Brain pericyte (primary cell): ENCODE measurements at regions not wholly inside any gene's neighbourhood (a gene's known extent, or its start where the extent isn't known, plus 50 kb on each side); places are given as distances from the start of the nearest gene placed in this dataset.

Experiments used
- DNase-seq: peaks from one replicate; pipeline ENCODE4 v3.0.0-alpha.2; 2012; ENCODE audit warnings: low read depth, low spot score

- no peak for DNase-seq
Observed at GRCh38 chr11:32200136-32200847, 109.4 kb downstream of the RCN1 start.

- DNase-seq: no peak
Observed at GRCh38 chr11:32204751-32205150, 113.9 kb downstream of the RCN1 start.

- no peak for DNase-seq
Observed at GRCh38 chr11:32210556-32210955, 119.7 kb downstream of the RCN1 start.

- no peak for DNase-seq
Observed at GRCh38 chr11:32213223-32213622, 122.3 kb downstream of the RCN1 start.

DNA sequence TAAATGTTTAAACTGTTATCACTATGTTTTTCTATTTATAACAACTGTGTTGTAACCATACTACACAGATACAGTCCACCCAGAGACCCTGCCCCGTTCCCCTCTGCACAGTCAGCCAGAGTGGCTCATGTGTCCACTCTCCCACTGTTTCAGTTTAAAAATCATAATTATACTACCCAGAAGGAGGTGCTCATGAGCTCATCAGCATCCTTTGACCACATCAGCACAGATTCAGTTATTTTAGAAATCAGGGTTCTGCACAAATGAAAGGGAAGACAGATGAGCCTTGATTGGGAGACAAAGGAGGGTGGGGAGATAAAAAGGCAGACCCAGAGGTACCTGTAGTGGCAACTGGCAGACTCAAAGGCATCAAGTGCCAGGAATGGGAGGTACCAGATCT lies 124.3 kb downstream of the RCN1 start:
- no peak for DNase-seq

DNA sequence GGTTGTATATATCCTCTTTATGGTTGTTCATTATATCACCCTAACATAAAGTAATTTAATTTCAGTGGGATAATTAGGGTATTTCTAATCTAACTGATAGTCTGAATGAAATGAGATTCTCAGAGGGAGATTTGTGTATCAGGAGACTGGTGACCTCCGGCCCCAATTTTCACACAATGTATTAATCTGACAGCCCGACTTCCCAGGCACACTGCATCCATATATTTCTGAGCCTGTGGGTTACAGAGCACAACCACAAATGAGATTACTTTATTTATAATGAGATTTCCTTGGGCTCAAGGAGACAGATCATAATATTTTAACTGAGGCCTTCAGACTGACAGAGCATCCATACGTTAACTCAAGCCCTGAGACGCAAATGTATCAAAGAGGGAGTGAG lies 125.9 kb downstream of the RCN1 start:
- DNase-seq: no peak

GRCh38 chr11:32219320-32219719 lies 128.4 kb downstream of the RCN1 start:
- DNase-seq: no peak

GRCh38 chr11:32221476-32222032 lies 130.7 kb downstream of the RCN1 start:
- DNase-seq: no peak

DNA sequence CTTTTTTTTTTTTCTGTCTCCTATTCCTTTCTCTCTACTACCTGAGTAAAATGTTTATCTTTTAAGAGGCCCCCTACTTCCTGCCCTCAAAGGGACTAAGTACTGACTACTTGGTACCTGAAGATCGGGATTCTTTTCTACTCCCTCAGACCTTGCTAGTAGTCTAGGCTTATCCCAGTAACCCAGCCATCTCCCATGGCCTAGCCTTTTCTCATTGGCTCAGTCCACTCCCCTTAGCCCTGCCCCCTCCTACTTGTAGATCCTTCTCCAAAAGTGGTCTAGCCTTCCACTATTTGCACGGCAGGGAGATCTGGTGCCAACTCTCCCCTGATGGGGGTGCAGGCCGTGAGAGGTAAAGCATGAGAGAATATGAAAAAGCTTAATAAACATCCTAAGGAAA lies 133.7 kb downstream of the RCN1 start:
- DNase-seq: no peak

- DNase-seq: no peak
Observed at GRCh38 chr11:32225571-32226285, 134.9 kb downstream of the RCN1 start.

DNA sequence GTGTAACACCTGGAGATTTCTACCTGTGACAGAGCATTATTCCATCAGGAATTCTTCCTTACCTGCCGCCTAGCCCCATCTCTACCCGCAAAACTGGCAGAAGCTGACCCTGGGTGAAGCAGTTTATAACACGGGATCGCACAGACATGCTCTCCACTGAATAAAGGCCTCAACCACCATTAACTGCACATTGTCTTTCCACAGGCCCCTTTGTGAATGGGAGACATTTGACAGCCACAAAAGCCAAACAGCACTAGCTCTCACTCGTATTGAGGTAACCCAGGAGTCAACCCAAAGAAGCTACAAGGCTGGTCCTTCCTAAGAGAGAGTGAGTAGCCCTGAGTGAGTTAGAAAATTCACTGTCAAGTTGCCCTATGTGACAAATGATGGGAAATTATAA lies 135.6 kb downstream of the RCN1 start:
- DNase-seq: no peak

- no peak for DNase-seq
Observed at GRCh38 chr11:32229576-32230240, 138.8 kb downstream of the RCN1 start.

GRCh38 chr11:32231909-32232493 lies 141.1 kb downstream of the RCN1 start:
- no peak for DNase-seq

DNA sequence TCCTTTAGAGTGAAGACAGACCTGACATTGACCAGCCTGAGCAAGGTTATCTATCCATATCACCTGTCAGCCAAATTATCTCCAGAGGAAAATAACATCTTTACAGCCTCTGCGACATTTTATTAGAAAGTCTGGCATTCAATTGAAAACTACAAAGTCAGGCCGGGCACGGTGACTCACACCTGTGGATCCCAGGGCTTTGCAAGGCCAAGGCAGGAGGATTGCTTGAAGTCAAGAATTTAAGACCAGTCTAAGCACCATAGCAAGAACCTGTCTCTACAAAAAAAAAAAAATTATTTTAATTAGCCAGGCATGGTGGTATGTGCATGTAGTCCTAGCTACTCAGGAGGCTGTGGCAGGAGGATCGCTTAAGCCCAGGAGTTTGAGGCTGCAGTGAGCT lies 141.6 kb downstream of the RCN1 start:
- no peak for DNase-seq

- no peak for DNase-seq
Observed at GRCh38 chr11:32233276-32233675, 142.4 kb downstream of the RCN1 start.

- no peak for DNase-seq
Observed at GRCh38 chr11:32233928-32234327, 143.1 kb downstream of the RCN1 start.

GRCh38 chr11:32244453-32244852 lies 153.6 kb downstream of the RCN1 start:
- DNase-seq: no peak

- DNase-seq: no peak
Observed at GRCh38 chr11:32253706-32254105, 162.8 kb downstream of the RCN1 start.

GRCh38 chr11:32255841-32256240 lies 165.0 kb downstream of the RCN1 start:
- DNase-seq: no peak

- no peak for DNase-seq
Observed at GRCh38 chr11:32256466-32256865, 165.6 kb downstream of the RCN1 start.

DNA sequence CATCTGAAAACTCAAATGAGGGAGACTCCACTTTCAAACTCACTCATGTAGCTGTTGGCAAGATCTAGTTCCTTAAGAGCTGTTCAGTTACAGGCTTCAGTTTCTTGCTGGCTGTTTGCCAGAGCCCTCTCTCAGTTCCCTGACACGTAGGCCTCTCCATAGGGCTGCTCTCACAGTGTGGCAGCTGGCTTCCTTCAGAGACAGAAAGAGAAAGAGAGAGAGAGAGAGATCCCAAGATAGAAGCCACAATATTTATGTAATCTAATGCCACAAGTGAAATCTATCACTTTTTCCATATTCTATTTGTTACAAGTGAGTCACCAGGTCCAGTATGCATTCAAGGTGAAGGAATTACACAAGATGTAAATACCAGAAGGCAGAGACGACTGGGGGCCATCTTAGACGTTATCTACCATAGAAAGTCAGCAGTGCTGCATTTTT lies 168.8 kb downstream of the RCN1 start:
- DNase-seq: peak; percentile 5

DNA sequence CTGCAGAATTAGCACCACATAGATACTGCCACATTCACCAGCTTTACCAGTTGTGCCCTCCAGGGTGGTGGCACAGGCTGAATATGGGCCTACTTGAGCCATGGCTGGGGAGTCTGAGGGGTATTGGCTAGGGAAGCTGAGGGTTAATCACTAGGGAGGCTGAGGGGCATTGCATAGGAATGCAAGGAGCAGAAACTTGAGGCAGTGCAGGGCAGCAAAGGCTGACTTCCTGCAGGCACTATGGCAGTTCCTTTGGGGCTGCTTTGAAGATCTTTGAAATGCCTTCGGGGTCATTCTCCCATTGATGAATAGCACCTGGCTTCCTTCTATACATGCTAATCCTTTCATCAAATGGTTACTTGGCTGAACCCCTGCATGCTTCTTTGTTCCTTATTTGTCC lies 171.5 kb downstream of the RCN1 start:
- no peak for DNase-seq
